ENCODE measurements at regions not wholly inside any gene's neighbourhood (a gene's known extent, or its start where the extent isn't known, plus 50 kb on each side); places are given as distances from the start of the nearest gene placed in this dataset.

GRCh38 chr2:4020649-4021048 lies 317.3 kb downstream of the DCDC2C start:
- no peak for TF ChIP-seq SIN3A (IDR thresholded peaks at IDR 0.05; ENCODE audit: borderline replicate concordance, insufficient read depth, low read length)
- TF ChIP-seq POLR2AphosphoS5 (IDR thresholded peaks at IDR 0.05; ENCODE audit: low read depth, low read length) = no peak
